ENCODE measurements at regions not wholly inside any gene's neighbourhood (a gene's known extent, or its start where the extent isn't known, plus 50 kb on each side); places are given as distances from the start of the nearest gene placed in this dataset.

DNA sequence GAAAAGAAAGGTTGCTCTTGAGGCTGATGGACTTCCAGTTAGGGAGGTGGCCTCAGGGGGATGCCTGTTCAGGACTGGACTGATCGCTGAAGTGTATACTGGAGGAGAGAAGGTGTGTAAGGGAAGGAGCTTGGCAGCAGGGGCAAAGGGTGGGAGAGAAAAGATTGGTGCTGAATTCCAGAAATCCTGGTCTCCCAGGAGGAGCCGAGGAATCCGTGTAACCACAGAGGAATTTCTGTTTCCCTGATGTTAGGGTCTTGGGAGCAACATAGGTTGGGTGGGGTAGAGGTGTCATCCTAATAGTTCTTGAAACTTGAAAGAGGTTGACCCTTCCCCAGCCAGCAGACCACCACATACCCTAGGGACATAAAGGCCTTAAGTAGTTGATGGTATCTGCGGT is 88.9 kb upstream of the PTPN3 start:
- no peak overlapping the region for H3K56ac ChIP-seq (replicated peaks; ENCODE audit: insufficient read length, low read depth, low read length)
- H3K9ac ChIP-seq (replicated peaks in 1 of 4; ENCODE audit: extremely low read depth in 1 of 4, low read depth in 3 of 4, low read length in 3 of 4) = no peak overlapping the region
- DNase-seq (ENCODE audit: low read depth in 1 of 2, low spot score in 2 of 2) (no peak), FAIRE-seq (no peak)
- no peaks in the 10 kb centered on the region for H3K27me3 ChIP-seq (replicated peaks in 1 of 4; ENCODE audit: control insufficient read depth in 3 of 4, extremely low read depth in 1 of 4, insufficient read depth in 3 of 4, low read length in 3 of 4)
- H3K18ac ChIP-seq (ENCODE audit: extremely low read depth, low read length) = no peak overlapping the region
- WGBS, 2 experiments (ENCODE audit: extremely low coverage in 1 of 2, insufficient coverage in 1 of 2, insufficient read length in 1 of 2, insufficient replicate concordance in 2 of 2, low coverage in 1 of 2, low lambda C conversion rate in 2 of 2, missing lambda C conversion rate in 1 of 2) = 88% methylated on average over 4 of the region's 4 CpGs; no CpG with 5 or more reads in 1 of the 2 experiments
- H2BK120ac ChIP-seq (replicated peaks; ENCODE audit: low read depth, low read length) = no peak overlapping the region
- no peak overlapping the region for H2BK12ac ChIP-seq (ENCODE audit: low read depth, low read length)
- POLR2A ChIA-PET (ENCODE audit: partially characterized antibody) = no interaction called here
- no peak overlapping the region for H3K4ac ChIP-seq (replicated peaks; ENCODE audit: insufficient read length, low read depth, low read length)
- no peak overlapping the region for H2BK20ac ChIP-seq (ENCODE audit: low read length)
- no peak overlapping the region for H3K23ac ChIP-seq (ENCODE audit: insufficient read length)
- H3K79me2 ChIP-seq (ENCODE audit: control insufficient read depth in 1 of 2, insufficient read depth in 2 of 2, low read length in 2 of 2) = no peaks in the 10 kb centered on the region
- no peak overlapping the region for H3K14ac ChIP-seq (ENCODE audit: insufficient read length)
- H4K91ac ChIP-seq (replicated peaks; ENCODE audit: insufficient read length, low read length) = no peak overlapping the region
- no peaks in the 10 kb centered on the region for H4K20me1 ChIP-seq (replicated peaks in 1 of 2; ENCODE audit: control insufficient read depth in 1 of 2, insufficient read depth in 2 of 2, low read length in 2 of 2)
- H3K79me1 ChIP-seq (ENCODE audit: low read depth, low read length) = no peaks in the 10 kb centered on the region
- TF ChIP-seq NRF1 (IDR thresholded peaks at IDR 0.05; ENCODE audit: low read depth, low read length) = no peak
- no peak for TF ChIP-seq CREB1 (IDR thresholded peaks at IDR 0.05)
- TF ChIP-seq JUN (IDR thresholded peaks at IDR 0.05; ENCODE audit: low read depth, low read length) = no peak
- TF ChIP-seq, protein P1, sequence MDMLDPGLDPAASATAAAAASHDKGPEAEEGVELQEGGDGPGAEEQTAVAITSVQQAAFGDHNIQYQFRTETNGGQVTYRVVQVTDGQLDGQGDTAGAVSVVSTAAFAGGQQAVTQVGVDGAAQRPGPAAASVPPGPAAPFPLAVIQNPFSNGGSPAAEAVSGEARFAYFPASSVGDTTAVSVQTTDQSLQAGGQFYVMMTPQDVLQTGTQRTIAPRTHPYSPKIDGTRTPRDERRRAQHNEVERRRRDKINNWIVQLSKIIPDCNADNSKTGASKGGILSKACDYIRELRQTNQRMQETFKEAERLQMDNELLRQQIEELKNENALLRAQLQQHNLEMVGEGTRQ (IDR thresholded peaks at IDR 0.05; ENCODE audit: low read length) = no peak
- TF ChIP-seq CEBPB (IDR thresholded peaks at IDR 0.05; ENCODE audit: low read depth, low read length) = no peak
- TF ChIP-seq KDM4A (IDR thresholded peaks at IDR 0.05; ENCODE audit: low read depth, low read length, severe bottlenecking) = no peak
- TF ChIP-seq POU5F1 (IDR thresholded peaks at IDR 0.05; ENCODE audit: low read depth, low read length) = no peak
- TF ChIP-seq GABPA (IDR thresholded peaks at IDR 0.05; ENCODE audit: borderline replicate concordance, insufficient read depth, low read length) = no peak
- no peak for TF ChIP-seq EZH2 (IDR thresholded peaks at IDR 0.05; ENCODE audit: low read depth, low read length, severe bottlenecking)
- TF ChIP-seq GTF2F1 (IDR thresholded peaks at IDR 0.05; ENCODE audit: borderline replicate concordance, low read depth, low read length) = no peak
- no peak for TF ChIP-seq POLR2AphosphoS5 (IDR thresholded peaks at IDR 0.05; ENCODE audit: low read depth, low read length)
- H3K23me2 ChIP-seq (ENCODE audit: low read depth, low read length) = no peaks in the 10 kb centered on the region
- no peak overlapping the region for H2AFZ ChIP-seq (ENCODE audit: low read length)
- H3K4me2 ChIP-seq (ENCODE audit: insufficient read depth in 1 of 2, low read depth in 2 of 2, low read length in 2 of 2) = no peak overlapping the region
- no peak overlapping the region for H4K5ac ChIP-seq (ENCODE audit: insufficient read length, low read depth, low read length)
- no peaks in the 10 kb centered on the region for H3K36me3 ChIP-seq (ENCODE audit: control insufficient read depth in 2 of 4, insufficient read depth in 4 of 4, low read length in 3 of 4)
- H3K9me3 ChIP-seq (ENCODE audit: insufficient read depth in 2 of 2, low read depth in 1 of 2, low read length in 1 of 2) = no peaks in the 10 kb centered on the region; a peak in 1 of 4 replicates
- no peak overlapping the region for H3K4me3 ChIP-seq (ENCODE audit: extremely low read depth in 1 of 4, insufficient read depth in 2 of 4, low read depth in 3 of 4, low read length in 4 of 4)
- CTCF ChIA-PET (ENCODE audit: partially characterized antibody) = interaction anchor here (0.9 to 1.2 kb wide), 3 partner anchors 10 to 13 kb away, joined by 3 to 5 read pairs (median 4); no protein-coding TSS in a partner anchor
- H4K8ac ChIP-seq (ENCODE audit: extremely low read depth, insufficient read depth, low read length) = no peak overlapping the region
- no peaks in the 10 kb centered on the region for H3K4me1 ChIP-seq (replicated peaks in 1 of 4; ENCODE audit: control insufficient read depth in 3 of 4, insufficient read depth in 4 of 4, low read length in 3 of 4)
- no peak overlapping the region for H3K27ac ChIP-seq (ENCODE audit: low read depth, low read length)
- H2AK5ac ChIP-seq (ENCODE audit: low read depth, low read length) = no peak overlapping the region
- H2BK15ac ChIP-seq (ENCODE audit: low read length) = no peak overlapping the region
- no peak overlapping the region for H2BK5ac ChIP-seq (ENCODE audit: low read depth, low read length)
